ENCODE measurements at regions not wholly inside any gene's neighbourhood (a gene's known extent, or its start where the extent isn't known, plus 50 kb on each side); places are given as distances from the start of the nearest gene placed in this dataset.

GRCh38 chr13:62633448-62633847, 1217.8 kb upstream of the PCDH20 start:
- TF ChIP-seq POLR2A (IDR thresholded peaks at IDR 0.05), result no peak
- no peak for TF ChIP-seq CTCF (IDR thresholded peaks at IDR 0.05 in 4 of 5, conservative IDR thresholded peaks at IDR 0.05 in 1 of 5)
- H3K27me3 ChIP-seq, result no peaks in the 10 kb centered on the region
- no peak for ATAC-seq
- no peak for DNase-seq
- H3K4me3 ChIP-seq, result no peak overlapping the region
- H3K36me3 ChIP-seq, result no peaks in the 10 kb centered on the region
- H3K9me3 ChIP-seq, result no peaks in the 10 kb centered on the region
- intact Hi-C loops (cut with DNase I; ENCODE audit: low total_unique reads), result no loop called here
- H3K27ac ChIP-seq, result no peak overlapping the region
- H3K4me1 ChIP-seq, result no peaks in the 10 kb centered on the region
- in situ Hi-C loops (cut with MboI; ENCODE audit: low sequenced_read_pairs in 4 of 4), result no loop called here

GRCh38 chr13:62631619-62632018, 1216.0 kb upstream of the PCDH20 start:
- TF ChIP-seq CTCF (IDR thresholded peaks at IDR 0.05 in 4 of 5, conservative IDR thresholded peaks at IDR 0.05 in 1 of 5) (no peak), POLR2A (IDR thresholded peaks at IDR 0.05) (no peak)
- in situ Hi-C loops (cut with MboI; ENCODE audit: low sequenced_read_pairs in 4 of 4), result no loop called here
- no peaks in the 10 kb centered on the region for H3K4me1 ChIP-seq
- H3K27me3 ChIP-seq, result no peaks in the 10 kb centered on the region
- no peaks in the 10 kb centered on the region for H3K36me3 ChIP-seq
- no peaks in the 10 kb centered on the region for H3K9me3 ChIP-seq
- no peak for ATAC-seq
- H3K4me3 ChIP-seq, result no peak overlapping the region
- no peak overlapping the region for H3K27ac ChIP-seq
- intact Hi-C loops (cut with DNase I; ENCODE audit: low total_unique reads), result no loop called here
- no peak for DNase-seq

- Histone ChIP-seq H3K9me3 (no peaks in the 10 kb centered on the region), H3K27me3 (no peaks in the 10 kb centered on the region), H3K36me3 (no peaks in the 10 kb centered on the region), H3K27ac (no peak overlapping the region), H3K4me1 (no peaks in the 10 kb centered on the region), H3K4me3 (no peak overlapping the region)
- ATAC-seq (no peak), DNase-seq (no peak)
- TF ChIP-seq CTCF (IDR thresholded peaks at IDR 0.05 in 4 of 5, conservative IDR thresholded peaks at IDR 0.05 in 1 of 5) (no peak), POLR2A (IDR thresholded peaks at IDR 0.05) (no peak)
- intact Hi-C loops (cut with DNase I; ENCODE audit: low total_unique reads), result no loop called here
- in situ Hi-C loops (cut with MboI; ENCODE audit: low sequenced_read_pairs in 4 of 4), result no loop called here
These were observed 1215.5 kb upstream of the PCDH20 start for GRCh38 chr13:62631124-62631523.

- ATAC-seq (no peak), DNase-seq (no peak)
- in situ Hi-C loops (cut with MboI; ENCODE audit: low sequenced_read_pairs in 4 of 4) (no loop called here), intact Hi-C loops (cut with DNase I; ENCODE audit: low total_unique reads) (no loop called here)
- TF ChIP-seq CTCF (IDR thresholded peaks at IDR 0.05 in 4 of 5, conservative IDR thresholded peaks at IDR 0.05 in 1 of 5) (no peak), POLR2A (IDR thresholded peaks at IDR 0.05) (no peak)
- Histone ChIP-seq H3K27me3 (no peaks in the 10 kb centered on the region), H3K4me1 (no peaks in the 10 kb centered on the region), H3K4me3 (no peak overlapping the region), H3K36me3 (no peaks in the 10 kb centered on the region), H3K9me3 (no peaks in the 10 kb centered on the region), H3K27ac (no peak overlapping the region)
These were observed 1214.0 kb upstream of the PCDH20 start for GRCh38 chr13:62629618-62630017.

GRCh38 chr13:62627226-62627625, 1211.6 kb upstream of the PCDH20 start:
- no peak for DNase-seq

More at GRCh38 chr13:62627226-62627625, 1211.6 kb upstream of the PCDH20 start:
- intact Hi-C loops (cut with DNase I; ENCODE audit: low total_unique reads), result no loop called here
- Histone ChIP-seq H3K4me1 (no peaks in the 10 kb centered on the region), H3K4me3 (no peak overlapping the region), H3K9me3 (no peaks in the 10 kb centered on the region), H3K27ac (no peak overlapping the region), H3K36me3 (no peaks in the 10 kb centered on the region), H3K27me3 (no peaks in the 10 kb centered on the region)
- ATAC-seq, result no peak
- in situ Hi-C loops (cut with MboI; ENCODE audit: low sequenced_read_pairs in 4 of 4), result no loop called here
- TF ChIP-seq CTCF (IDR thresholded peaks at IDR 0.05 in 4 of 5, conservative IDR thresholded peaks at IDR 0.05 in 1 of 5), result no peak
- TF ChIP-seq POLR2A (IDR thresholded peaks at IDR 0.05), result no peak

All from gastrocnemius medialis (tissue), 4 donors.